H9 (cell line): ENCODE measurements at regions not wholly inside any gene's neighbourhood (a gene's known extent, or its start where the extent isn't known, plus 50 kb on each side); places are given as distances from the start of the nearest gene placed in this dataset.

Experiments
- DNase-seq: peaks from one replicate; pipeline ENCODE4 v3.0.0-alpha.2; 2017
- H2AFZ ChIP-seq: one replicate; pipeline ENCODE4 v1.6.1; 2013; ENCODE audit warnings: mild to moderate bottlenecking, low read length, control low read depth, moderate library complexity
- H2AK5ac ChIP-seq: 2 replicates; pipeline ENCODE4 v1.6.1; 2013; ENCODE audit warnings: low read length, control low read depth, mixed read lengths; ENCODE audit not compliant: insufficient read length
- H2BK120ac ChIP-seq: one replicate; pipeline ENCODE4 v1.6.1; 2013; ENCODE audit warnings: low read depth, mild to moderate bottlenecking, low read length, control low read depth, inconsistent platforms; ENCODE audit not compliant: poor library complexity, severe bottlenecking
- H2BK12ac ChIP-seq: 2 replicates; pipeline ENCODE4 v1.6.1; 2013; ENCODE audit warnings: low read length, control low read depth, mixed read lengths, low read depth; ENCODE audit not compliant: insufficient read length
- H2BK15ac ChIP-seq: 2 replicates; pipeline ENCODE4 v1.6.1; 2013; ENCODE audit warnings: low read depth, low read length, control low read depth
- H2BK20ac ChIP-seq: one replicate; pipeline ENCODE4 v1.6.1; 2013; ENCODE audit warnings: low read depth, mild to moderate bottlenecking, low read length, control low read depth, inconsistent platforms; ENCODE audit not compliant: poor library complexity, severe bottlenecking
- H2BK5ac ChIP-seq: 2 replicates; pipeline ENCODE4 v1.6.1; 2013; ENCODE audit warnings: low read length, control low read depth, mixed read lengths; ENCODE audit not compliant: insufficient read length
- H3K14ac ChIP-seq: 2 replicates; pipeline ENCODE4 v1.6.1; 2013; ENCODE audit warnings: low read length, control low read depth; ENCODE audit not compliant: insufficient read depth
- H3K18ac ChIP-seq: 2 replicates; pipeline ENCODE4 v1.6.1; 2013; ENCODE audit warnings: low read depth, mild to moderate bottlenecking, mixed read lengths, low read length, control low read depth; ENCODE audit not compliant: insufficient read length
- H3K23ac ChIP-seq: 2 replicates; pipeline ENCODE4 v1.6.1; 2013; ENCODE audit warnings: low read length, control low read depth, mixed read lengths, low read depth; ENCODE audit not compliant: insufficient read length
- H3K23me2 ChIP-seq: 2 replicates; pipeline ENCODE4 v1.6.1; 2013; ENCODE audit warnings: low read depth, mild to moderate bottlenecking, mixed read lengths, low read length, control low read depth; ENCODE audit not compliant: insufficient read length, poor library complexity, severe bottlenecking
- H3K27ac ChIP-seq: 2 replicates; pipeline ENCODE4 v1.5.1; 2013; ENCODE audit warnings: low read length, control low read depth, mixed read lengths, low read depth; ENCODE audit not compliant: insufficient read length
- H3K27me3 ChIP-seq: 2 replicates; pipeline ENCODE4 v1.6.1; 2013; ENCODE audit warnings: low read length, control low read depth, inconsistent platforms; ENCODE audit not compliant: insufficient read depth
- H3K4ac ChIP-seq: 2 replicates; pipeline ENCODE4 v1.6.1; 2013; ENCODE audit warnings: low read depth, mild to moderate bottlenecking, control low read depth, inconsistent platforms, low read length, moderate library complexity
- H3K4me1 ChIP-seq: 2 replicates; pipeline ENCODE4 v1.6.1; 2013; ENCODE audit warnings: low read length, control low read depth, inconsistent platforms; ENCODE audit not compliant: insufficient read depth
- H3K4me2 ChIP-seq: 2 replicates; pipeline ENCODE4 v1.6.1; 2013; ENCODE audit warnings: low read length, control low read depth, mixed read lengths; ENCODE audit not compliant: insufficient read length, insufficient read depth
- H3K56ac ChIP-seq: 2 replicates; pipeline ENCODE4 v1.6.1; 2013; ENCODE audit warnings: low read depth, mild to moderate bottlenecking, mixed read lengths, low read length, control low read depth; ENCODE audit not compliant: insufficient read length
- H3K79me1 ChIP-seq: 2 replicates; pipeline ENCODE4 v1.6.1; 2013; ENCODE audit warnings: low read depth, mild to moderate bottlenecking, moderate library complexity, low read length, control low read depth, inconsistent platforms; ENCODE audit not compliant: insufficient read depth, poor library complexity, severe bottlenecking
- H3K79me2 ChIP-seq: 2 replicates; pipeline ENCODE4 v1.6.1; 2013; ENCODE audit warnings: low read length, control low read depth, inconsistent platforms; ENCODE audit not compliant: insufficient read depth
- H3K9ac ChIP-seq: 2 replicates; pipeline ENCODE4 v1.6.1; 2013; ENCODE audit warnings: low read length, control low read depth, mixed read lengths; ENCODE audit not compliant: insufficient read length; ENCODE audit errors: extremely low read depth
- H3K9me3 ChIP-seq: one replicate; pipeline ENCODE4 v1.6.1; 2013; ENCODE audit warnings: low read depth, low read length, inconsistent platforms; ENCODE audit not compliant: control insufficient read depth
- H3T11ph ChIP-seq: one replicate; pipeline ENCODE4 v1.6.1; 2013; ENCODE audit warnings: mild to moderate bottlenecking, low read length, control low read depth, inconsistent platforms
- H4K20me1 ChIP-seq: one replicate; pipeline ENCODE4 v1.6.1; 2013; ENCODE audit not compliant: control insufficient read depth, insufficient read length, insufficient read depth
- H4K5ac ChIP-seq: 2 replicates; pipeline ENCODE4 v1.6.1; 2013; ENCODE audit warnings: low read depth, mild to moderate bottlenecking, mixed read lengths, low read length, control low read depth; ENCODE audit not compliant: insufficient read length
- H4K8ac ChIP-seq: replicated peaks from 2 replicates; pipeline ENCODE4 v1.6.1; 2013; ENCODE audit warnings: low read length, control low read depth, mixed read lengths, low read depth; ENCODE audit not compliant: insufficient read length
- H4K91ac ChIP-seq: 2 replicates; pipeline ENCODE4 v1.6.1; 2013; ENCODE audit warnings: low read depth, mild to moderate bottlenecking, moderate library complexity, mixed read lengths, low read length, control low read depth; ENCODE audit not compliant: insufficient read length
- H3K27ac Mint-ChIP-seq, 3 experiments: 2 replicates in 2 of 3; 3 replicates in 1 of 3; pipeline ENCODE4 v1.8.0; 2020 to 2021; ENCODE audit warnings: mixed read lengths in 3 of 3, mild to moderate bottlenecking in 1 of 3, moderate library complexity in 1 of 3
- H3K27me3 Mint-ChIP-seq: 2 replicates; pipeline ENCODE4 v1.8.0; 2021; ENCODE audit warnings: low read depth, mild to moderate bottlenecking, moderate library complexity, mixed read lengths
- H3K36me3 Mint-ChIP-seq, 3 experiments: 2 replicates in 2 of 3; 3 replicates in 1 of 3; pipeline ENCODE4 v1.8.0; 2020 to 2021; ENCODE audit warnings: low read depth in 3 of 3, mixed read lengths in 3 of 3; ENCODE audit not compliant: insufficient read depth in 1 of 3
- H3K4me1 Mint-ChIP-seq, 2 experiments: 2 replicates each; pipeline ENCODE4 v1.8.0; 2020; ENCODE audit warnings: mixed read lengths in 2 of 2
- H3K4me3 Mint-ChIP-seq, 2 experiments: 2 replicates in 1 of 2; 3 replicates in 1 of 2; pipeline ENCODE4 v1.8.0; 2020 to 2021; ENCODE audit warnings: mild to moderate bottlenecking in 2 of 2, mixed read lengths in 2 of 2, moderate library complexity in 1 of 2
- H3K9me3 Mint-ChIP-seq, 2 experiments: 2 replicates in 1 of 2; 3 replicates in 1 of 2; pipeline ENCODE4 v1.8.0; 2020; ENCODE audit warnings: mild to moderate bottlenecking in 2 of 2, mixed read lengths in 2 of 2, moderate library complexity in 1 of 2
- WGBS: extraction: QIAGEN DNeasy Blood & Tissue Kit; methylation state at CpG from one replicate; pipeline ENCODE4 v1.1.7; 2013; ENCODE audit warnings: missing lambda C conversion rate, low lambda C conversion rate, mixed read lengths; ENCODE audit not compliant: insufficient read length; ENCODE audit errors: extremely low coverage; 5-methylcytosine and 5-hydroxymethylcytosine counted together
- TF ChIP-seq, protein P1 (sequence below): fragments of 200-600 bp; sonication (generic); conservative IDR thresholded peaks from 3 replicates; pipeline ENCODE4 v1.8.0; 2021; ENCODE audit warnings: antibody characterized with exemption, mild to moderate bottlenecking

DNA sequence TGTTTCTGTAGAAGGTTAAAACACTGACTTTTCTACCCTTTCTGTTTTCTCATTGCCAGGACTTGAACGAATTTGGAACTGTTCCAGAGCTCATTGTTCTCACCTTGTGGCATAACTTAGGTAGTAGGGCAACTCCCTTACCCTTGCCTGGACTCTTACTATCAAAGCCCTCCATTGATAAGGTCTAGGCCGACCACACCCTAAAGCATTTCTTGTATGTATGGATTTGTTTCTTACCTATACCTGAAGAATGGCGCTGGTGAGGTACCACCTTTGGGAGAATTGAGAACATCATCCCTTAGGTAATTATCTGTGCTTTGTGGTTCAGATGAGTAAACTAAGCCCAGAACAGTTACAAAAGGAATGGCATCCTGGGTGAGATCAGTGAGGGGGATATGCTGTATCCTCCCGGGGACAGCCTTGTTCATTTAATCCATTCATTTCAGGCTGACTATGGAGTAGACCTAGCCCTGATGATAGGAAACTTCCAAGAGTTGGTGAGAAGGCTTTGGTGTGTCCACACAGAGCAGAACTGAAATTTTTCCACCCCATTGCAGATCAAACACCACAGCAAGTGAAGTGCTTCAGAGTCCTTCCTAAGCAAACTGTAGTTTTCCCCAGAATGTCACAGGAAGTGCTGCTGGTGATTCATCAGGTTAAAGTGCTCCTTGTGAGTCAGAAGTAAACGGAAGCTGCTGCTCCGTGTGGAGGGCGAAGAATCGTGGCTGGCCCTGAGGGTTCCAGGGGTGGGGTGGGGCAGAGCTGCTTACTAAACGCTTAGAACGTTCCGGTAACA, 113.0 kb downstream of the TEX26 start:
- Histone ChIP-seq H2BK12ac (no peak overlapping the region), H3T11ph (no peak overlapping the region), H3K27ac (no peak overlapping the region), H4K20me1 (no peaks in the 10 kb centered on the region), H3K56ac (no peak overlapping the region), H3K4ac (no peak overlapping the region), H2AK5ac (no peak overlapping the region), H2BK20ac (no peak overlapping the region), H3K79me1 (no peaks in the 10 kb centered on the region), H3K4me2 (no peak overlapping the region), H3K4me1 (no peaks in the 10 kb centered on the region), H3K14ac (no peak overlapping the region), H3K23me2 (no peaks in the 10 kb centered on the region), H2BK5ac (no peak overlapping the region), H2BK120ac (no peak overlapping the region), H4K8ac (no peak overlapping the region), H2BK15ac (no peak overlapping the region), H3K79me2 (no peaks in the 10 kb centered on the region), H3K27me3 (no peaks in the 10 kb centered on the region), H3K23ac (no peak overlapping the region), H4K91ac (no peak overlapping the region), H2AFZ (no peak overlapping the region), H3K9me3 (no peaks in the 10 kb centered on the region), H3K18ac (no peak overlapping the region), H3K9ac (no peak overlapping the region), H4K5ac (no peak overlapping the region)
- no peaks in the 10 kb centered on the region; the same call in 1 of the 2 replicates for H3K27me3 Mint-ChIP-seq
- no peak overlapping the region; a peak in 1 of 7 replicates for H3K27ac Mint-ChIP-seq
- no peak overlapping the region for H3K4me3 Mint-ChIP-seq
- no peak for DNase-seq
- TF ChIP-seq, protein P1, sequence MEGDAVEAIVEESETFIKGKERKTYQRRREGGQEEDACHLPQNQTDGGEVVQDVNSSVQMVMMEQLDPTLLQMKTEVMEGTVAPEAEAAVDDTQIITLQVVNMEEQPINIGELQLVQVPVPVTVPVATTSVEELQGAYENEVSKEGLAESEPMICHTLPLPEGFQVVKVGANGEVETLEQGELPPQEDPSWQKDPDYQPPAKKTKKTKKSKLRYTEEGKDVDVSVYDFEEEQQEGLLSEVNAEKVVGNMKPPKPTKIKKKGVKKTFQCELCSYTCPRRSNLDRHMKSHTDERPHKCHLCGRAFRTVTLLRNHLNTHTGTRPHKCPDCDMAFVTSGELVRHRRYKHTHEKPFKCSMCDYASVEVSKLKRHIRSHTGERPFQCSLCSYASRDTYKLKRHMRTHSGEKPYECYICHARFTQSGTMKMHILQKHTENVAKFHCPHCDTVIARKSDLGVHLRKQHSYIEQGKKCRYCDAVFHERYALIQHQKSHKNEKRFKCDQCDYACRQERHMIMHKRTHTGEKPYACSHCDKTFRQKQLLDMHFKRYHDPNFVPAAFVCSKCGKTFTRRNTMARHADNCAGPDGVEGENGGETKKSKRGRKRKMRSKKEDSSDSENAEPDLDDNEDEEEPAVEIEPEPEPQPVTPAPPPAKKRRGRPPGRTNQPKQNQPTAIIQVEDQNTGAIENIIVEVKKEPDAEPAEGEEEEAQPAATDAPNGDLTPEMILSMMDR, result no peak
- no peaks in the 10 kb centered on the region for H3K9me3 Mint-ChIP-seq
- H3K36me3 Mint-ChIP-seq, result no peaks in the 10 kb centered on the region
- peaks cover 2 to 10% of the 10 kb centered on the region in 2 experiments; a peak in 3 of 4 replicates for H3K4me1 Mint-ChIP-seq
- WGBS, result no CpG with 5 or more reads among the region's 11 CpGs
